Daoy (cell line): ENCODE measurements at regions not wholly inside any gene's neighbourhood (a gene's known extent, or its start where the extent isn't known, plus 50 kb on each side); places are given as distances from the start of the nearest gene placed in this dataset.
"Not testable (repeated sequence)": the region's sequence is repeated elsewhere in the genome, so short reads cannot be mapped to it uniquely, and the experiment has no call there.

Source experiments
- DNase-seq: peaks from one replicate; pipeline ENCODE4 v3.0.0-alpha.2; 2015; ENCODE audit warnings: low read depth

DNA sequence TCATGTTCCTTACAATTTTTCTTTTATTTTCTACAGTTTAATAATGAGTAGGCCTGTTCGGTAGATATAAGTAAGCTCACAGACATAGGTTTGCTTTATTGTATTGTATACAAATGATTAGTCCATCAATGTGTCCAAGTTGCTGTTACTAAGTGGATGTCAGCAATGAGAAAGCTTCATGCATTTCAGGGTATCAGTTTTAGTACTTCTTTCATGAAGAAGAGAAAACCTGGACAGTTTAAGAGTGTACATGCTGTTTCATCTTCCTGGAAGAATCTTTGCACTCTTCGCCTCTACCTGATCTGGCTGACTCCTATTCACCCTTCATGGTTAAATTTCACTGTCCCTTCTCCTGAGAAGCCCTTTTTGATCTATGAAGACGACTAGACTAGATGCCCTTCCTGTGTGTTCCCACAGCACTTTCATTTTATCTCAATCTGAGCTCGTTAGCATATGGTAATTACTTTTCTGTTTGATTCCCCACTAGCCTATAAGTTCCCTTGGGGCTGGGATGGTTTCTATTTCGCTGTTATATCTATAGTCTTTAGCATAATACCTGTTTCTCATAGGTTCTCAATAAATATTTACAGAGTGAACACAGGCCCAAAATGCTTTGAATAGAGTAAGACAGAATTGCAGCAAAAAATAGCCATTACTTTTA is 70.7 kb downstream of the CETN3 start:
- DNase-seq = no peak

DNA sequence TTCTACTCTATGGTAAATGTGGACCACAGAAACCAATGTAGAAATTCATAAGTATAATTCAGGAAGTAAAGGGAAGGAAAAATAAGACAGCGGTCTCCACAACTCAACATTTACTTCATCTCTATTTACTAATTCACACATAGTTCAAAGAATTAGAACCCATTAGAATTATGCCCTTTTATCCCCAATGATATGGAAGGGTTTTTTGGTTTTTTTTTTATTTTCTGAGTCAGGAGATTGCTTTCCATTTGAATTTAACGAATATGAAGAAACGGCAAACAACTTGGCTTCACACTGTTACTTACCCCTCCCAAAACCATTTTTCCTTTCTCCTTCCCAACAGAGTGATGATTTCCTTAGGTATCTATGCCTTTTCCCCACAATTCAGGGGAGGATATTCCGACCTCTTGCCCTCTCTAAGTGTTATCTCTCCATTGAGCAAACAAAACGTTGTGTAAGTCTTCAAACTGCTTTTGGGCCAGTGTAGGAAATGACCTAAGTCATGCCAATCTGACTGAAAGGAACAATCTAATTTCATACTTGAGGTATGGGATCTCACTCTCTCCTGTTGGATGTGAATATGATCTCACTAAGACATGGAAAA is 72.0 kb downstream of the CETN3 start:
- no peak for DNase-seq

DNA sequence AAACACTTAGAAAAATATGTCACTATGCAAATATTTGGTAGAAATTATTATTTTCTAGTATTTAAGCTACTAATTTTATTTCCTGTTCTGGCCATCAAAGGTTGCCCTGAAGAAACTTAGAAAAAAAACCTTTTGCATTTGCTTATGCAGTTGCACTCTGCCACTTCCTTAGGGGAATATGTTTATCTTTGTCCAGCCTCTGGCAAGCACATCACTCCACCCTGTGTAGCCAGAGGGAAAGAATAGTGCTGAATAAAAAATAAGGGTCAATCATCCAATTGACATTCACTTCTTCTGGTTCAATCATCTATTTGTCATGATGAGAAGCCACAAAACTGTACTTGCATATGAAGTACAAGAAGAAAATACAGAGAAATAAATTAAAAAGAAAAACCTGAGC is 72.8 kb downstream of the CETN3 start:
- no peak for DNase-seq

DNA sequence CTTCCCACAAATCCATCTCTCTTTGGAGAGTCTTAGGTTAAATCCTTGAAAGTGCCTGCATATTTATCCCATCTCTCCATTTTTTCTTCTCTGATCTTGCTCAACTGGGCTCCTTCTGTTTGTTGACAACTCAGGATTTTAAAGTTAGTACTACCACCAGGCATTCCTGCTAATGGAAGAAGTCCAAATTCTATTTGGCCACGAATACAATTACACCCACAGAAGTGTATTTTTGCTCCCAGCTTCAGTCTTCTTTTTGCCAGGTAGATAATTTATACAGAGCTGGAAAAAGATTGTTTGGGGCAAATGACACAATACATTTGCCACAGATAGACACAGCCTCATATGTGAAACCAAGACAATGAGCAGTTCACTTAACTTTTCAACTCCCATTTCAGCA is 74.8 kb downstream of the CETN3 start:
- no peak for DNase-seq

DNA sequence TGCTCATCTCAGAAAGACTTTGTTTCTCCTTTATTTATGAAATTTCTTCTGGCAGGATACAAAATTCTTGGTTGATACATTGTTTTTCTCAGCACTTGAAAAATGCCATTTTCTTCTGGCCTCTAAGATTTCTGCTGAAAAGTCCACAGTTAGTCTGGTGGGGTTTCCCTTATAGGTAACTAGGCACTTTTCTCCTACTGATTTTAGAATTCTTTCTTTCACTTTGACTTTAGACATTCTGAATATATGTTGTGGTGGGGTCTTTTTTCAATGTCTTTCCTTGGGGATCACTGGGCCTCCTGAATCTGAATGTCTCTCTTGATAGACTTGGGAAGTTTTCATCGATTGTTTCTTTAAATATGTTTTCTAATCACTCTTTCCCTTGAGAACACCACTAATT is 79.6 kb downstream of the CETN3 start:
- DNase-seq = no peak

DNA sequence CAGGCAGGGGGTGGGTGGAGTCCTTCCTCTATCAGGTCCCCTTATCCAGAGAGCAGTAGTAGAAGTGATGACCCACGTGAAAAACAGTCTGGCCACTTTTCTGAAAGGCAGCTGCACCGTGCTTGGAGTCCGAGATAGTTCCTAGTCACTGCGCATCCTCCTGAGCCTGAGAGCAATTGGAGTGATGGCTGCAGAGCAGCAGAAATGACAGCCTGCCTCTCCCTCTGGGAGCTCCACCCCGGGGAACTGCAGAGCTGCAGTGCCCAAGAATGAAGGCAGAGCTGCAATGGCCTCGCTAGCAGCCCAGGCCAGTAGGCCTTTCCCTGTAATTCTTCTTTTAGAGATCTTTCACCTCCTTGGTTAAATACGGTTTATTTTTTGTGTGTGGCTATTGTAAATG is 82.6 kb downstream of the CETN3 start:
- no peak for DNase-seq

DNA sequence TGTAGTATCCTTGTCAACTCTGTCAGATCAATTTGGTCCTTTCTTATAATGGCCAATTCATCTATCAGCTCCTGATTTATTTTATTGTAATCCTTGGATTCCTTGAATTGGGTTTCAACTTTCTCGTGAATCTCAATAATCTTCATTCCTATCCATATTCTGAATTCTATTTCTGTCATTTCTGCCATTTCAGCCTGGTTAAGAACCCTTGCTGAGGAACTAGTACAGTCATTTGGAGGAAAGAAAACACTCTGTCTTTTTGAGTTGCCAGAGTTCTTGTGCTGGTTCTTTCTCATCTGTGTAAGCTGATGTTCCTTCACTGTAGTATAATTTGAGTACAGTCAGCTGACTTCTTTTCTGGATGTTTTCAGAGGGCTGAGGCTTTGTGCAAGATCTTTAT is 84.5 kb downstream of the CETN3 start:
- no peak for DNase-seq

DNA sequence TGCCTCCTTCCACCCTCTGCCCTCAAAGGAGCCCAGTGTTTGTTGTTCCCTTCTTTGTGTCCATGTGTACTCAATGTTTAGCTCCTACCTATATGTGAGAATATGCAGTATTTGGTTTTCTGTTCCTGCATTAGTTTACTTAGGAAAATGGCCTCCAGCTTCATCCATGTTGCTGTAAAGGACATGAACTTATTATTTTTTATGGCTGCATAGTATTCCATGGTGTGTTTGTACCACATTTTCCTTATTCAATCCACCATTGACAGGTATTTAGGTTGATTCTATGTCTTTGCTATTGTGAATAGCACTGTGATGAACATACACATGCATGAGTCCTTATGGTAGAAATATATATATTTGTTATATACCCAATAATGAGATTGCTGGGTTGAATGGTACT is 89.2 kb downstream of the CETN3 start:
- DNase-seq = not testable (repeated sequence)

DNA sequence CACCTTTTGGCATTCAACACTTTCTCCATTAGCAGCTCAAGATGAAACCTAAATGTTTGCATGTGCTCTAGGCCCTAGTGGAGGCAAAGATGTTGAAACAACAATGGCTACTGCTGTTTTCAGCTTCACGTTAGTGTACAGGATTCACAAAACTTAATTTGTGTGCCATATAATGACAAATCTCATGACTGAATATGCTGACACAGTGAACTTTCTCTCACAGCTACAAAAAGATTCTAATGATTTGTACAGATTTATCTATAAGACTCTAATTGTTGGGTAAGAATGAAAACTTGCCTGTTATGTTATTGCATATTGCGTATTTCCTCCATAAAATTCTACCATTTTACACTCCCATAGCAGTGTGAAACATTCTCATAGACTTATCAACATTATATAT is 97.5 kb downstream of the CETN3 start:
- no peak for DNase-seq

DNA sequence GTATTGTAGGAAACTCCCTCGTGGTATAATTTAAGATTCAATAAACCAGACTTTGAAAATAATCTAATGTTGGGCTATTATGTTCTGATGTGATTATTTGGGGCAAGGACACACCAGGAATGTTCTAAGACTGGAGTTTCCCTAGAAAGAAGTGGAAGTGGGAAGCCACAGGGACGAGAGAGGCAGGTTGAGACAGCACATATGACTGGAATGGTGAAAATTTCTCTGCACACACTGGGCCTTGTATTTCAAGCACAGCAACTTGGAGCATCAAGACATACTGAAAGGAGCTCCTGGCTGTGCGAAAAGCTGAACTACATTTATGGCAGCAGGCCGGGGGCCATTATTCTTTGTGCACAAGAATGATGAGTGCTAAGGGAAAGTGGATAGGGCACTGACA is 98.2 kb downstream of the CETN3 start:
- DNase-seq = no peak

DNA sequence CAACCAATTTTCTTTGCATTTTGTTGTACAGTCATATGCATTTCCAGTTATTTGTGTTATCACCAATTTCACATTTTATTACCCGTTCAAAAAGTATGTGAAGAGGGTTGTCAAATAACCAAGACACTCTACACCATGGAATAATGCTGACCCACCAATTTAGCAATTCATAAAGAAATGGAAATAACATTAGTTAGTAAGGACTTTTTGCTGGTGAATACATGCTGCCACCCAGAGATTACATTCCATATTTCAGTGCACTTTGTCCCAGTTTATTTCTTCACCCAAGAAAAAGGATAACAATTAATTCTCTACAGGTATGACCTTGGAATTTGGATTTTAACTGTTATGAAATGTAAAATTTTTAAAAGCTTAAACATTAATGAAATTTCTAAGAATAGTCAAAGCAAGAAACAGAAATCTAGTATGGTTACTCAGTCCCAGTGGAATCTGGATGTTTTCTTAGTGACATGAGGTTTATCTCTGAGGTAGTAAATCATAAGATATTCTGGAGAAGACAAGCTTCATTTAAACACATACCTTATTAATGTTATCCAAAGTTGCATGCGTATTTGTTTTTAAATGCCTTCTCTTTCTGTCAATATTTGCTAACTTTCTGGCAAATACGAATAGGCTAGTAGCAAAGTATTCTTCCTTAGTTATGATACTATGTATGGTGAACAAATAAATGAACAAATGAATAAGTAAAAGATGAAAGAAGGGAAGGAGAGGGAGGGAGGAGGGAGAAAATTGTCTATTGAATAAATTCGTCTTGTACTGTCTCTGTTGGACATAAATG is 100.6 kb downstream of the CETN3 start:
- no peak for DNase-seq

DNA sequence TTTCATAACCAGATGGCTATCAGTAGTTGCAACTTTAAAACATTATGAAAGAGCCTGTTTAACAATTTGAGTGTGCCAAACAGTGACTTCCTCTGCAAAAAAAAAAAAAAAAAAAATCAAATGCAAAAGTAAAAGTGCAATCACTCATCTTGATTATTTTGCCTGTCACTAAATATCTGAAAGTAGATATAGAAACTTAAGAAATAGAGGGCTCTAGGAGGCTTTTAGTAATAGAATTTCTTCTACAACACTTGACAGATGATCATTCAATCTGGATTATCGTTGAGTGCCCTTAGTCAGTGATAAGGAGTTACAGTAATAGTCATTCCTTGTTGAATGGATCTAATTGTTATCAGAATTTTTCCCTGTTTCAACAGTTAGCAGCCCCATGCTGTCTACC is 101.8 kb downstream of the CETN3 start:
- DNase-seq = no peak

DNA sequence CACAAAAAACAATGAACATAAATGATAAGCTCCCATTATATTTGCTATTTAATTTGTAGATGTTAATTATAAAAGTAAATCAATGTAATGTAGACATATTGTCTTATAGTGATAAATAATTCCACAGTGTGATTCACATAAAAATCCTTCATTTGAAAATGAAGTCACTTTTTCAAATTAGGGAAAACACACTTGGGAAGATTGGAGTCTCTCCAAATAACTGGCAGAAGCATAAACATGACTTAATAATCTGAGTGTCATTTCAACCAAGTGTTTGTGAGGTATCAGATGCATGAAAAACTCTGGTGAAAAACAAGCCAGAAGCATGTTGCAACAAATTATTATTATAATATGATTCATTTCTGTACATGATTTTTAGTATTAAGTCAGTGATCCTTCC is 102.2 kb downstream of the CETN3 start:
- DNase-seq = no peak

DNA sequence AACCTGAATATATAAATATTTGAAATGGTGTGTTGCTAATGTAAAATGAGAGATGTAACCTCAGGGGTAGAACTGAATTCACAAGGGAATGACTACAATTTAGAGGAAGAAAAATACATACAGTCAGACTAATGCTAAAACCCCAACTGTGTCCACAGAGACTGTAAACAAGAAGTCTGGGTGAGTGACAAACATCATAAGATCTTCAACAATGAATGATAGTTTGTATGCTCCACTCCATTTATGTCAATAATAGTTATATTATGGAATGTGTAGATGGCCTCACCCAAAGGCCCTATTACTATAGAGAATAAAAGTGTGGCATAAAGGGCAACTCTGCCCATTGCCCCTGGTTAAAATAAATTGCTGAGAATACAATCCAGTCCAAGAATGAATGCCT is 102.9 kb downstream of the CETN3 start:
- no peak for DNase-seq

DNA sequence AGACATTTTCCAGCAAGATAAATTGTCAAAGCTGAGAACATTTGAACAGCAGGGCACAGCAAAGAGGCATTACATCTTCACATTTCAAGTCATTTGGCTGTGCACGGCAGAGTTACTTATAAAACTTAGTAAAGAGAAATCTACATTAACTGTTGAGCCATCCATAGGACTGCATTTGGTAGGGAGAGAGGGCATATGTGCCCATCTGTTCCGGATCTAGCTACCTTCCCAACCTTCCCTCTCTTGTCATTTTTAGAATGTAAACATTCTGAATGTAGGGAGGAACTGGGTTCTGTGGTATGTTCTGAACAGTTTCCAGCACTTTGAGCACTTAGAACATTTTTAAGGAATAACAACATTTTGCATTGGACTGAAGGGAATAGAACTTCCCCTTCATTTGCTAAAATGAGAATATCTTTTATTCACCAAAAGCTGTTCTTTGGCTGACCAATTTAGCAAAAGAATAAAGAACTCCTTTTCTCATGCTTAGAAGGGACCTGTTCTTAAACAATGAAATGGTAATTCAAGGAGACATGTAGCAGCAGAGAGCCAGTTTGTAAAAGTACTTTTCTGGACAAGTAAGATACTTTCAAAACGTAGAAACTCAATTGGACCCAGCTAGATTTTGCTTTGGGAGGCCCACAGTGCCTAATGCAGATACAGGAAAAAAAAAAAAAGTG is 104.4 kb downstream of the CETN3 start:
- no peak for DNase-seq

DNA sequence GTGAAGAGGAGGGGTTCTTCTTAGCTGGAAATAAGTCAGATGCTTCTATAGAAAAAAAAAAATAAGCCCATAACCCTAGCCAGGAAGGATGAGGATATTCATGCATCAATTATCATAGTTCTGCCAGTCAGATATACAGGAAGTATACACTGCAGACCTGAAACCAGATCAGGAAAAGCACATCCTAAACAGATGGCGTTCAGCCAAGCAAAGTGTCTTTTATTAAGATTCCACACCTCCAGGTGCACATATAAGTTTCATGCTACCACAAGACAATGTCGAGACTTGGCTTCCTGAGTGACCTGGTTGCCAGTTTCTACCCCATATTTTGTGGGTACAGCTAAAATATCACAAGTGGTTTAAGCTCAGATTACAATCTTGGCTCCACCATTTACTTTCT is 108.3 kb downstream of the CETN3 start:
- no peak for DNase-seq

DNA sequence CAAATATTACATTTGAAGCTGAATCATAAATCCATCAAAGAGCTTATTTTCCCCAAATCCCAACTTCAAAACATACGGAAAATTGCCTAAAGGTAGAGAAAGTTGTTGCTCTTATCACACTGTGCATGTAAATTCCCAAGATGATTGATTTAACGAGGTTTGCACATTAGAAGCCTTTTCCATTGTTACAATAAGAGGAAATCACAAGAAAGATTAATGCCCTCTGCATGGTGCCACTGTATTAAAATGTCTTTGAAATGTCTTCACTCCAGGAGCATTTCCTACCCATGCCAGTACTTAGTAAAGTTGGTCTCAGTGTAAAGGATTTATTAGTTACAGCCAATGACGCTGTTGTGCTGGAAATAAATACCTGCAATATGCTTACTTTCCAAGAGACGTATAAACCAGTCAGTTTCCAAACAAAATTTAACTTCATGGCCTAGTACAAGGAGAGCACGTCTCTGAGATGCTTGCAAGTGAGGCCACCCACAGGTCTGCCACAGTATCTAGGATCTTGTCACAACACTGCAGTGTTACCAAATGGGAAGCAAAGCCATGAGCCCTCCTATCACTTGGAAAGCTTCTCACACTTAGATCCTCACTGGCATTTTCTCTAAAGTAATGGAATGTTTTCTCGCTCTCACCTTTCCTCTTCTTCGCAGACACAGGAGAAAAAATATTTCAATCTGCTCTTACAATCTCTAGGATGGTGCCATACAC is 112.4 kb downstream of the CETN3 start:
- DNase-seq = no peak

DNA sequence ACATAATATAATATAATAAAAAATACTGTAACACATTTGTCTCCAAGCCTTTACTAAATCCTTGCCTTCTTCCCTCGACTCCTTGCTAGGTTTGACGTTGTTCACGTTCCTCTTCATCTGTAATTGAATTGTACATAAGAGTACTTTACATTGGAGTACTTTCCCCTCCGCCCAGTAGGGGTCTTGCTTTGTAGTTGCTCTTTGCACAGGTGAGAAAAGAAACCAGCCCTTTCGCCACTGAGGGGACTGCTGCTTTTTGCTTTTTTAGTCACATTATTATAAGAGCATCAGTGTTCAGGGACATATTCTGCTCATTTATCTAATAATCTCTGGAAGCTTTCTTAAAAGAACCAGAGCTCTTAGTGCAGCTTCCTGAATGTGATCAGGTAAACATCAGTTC is 115.0 kb downstream of the CETN3 start:
- no peak for DNase-seq

DNA sequence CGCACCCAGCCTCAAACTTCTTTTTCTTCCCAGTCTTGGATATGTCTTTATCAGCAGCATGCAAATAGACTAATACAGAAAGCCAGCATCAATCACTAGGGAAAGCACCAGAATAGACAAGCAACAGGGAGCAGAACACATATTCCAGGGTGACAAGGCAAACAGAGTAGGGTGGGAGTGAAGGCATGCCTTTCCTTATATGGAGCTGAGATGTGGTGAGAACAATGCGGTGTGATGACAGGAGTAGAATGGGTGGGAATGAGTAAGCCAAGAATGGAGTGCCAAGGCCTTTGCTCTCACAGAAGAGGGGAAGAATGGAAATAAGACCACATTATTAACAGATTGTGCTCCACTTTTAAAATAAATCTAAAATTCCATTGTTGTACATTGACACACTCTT is 115.6 kb downstream of the CETN3 start:
- peak; percentile 75 for DNase-seq

DNA sequence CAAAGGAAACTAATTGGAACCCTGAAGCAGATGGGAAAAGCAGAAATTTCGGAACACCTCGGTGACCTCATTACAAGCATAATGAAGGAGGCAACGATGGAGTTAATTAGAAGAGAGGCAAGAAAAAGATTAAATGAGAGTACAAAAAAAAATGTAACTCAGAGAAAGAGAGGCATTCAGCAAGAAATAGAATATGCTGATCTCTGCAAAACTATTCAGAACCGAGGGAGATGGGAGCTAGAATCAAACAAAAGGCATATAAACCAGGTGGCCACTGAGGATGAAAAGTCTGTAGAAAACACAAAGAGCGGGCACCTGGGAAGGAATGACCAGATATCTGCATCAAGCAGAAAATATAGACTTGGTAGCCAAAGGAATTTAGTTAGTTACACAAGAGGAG is 118.9 kb downstream of the CETN3 start:
- no peak for DNase-seq

DNA sequence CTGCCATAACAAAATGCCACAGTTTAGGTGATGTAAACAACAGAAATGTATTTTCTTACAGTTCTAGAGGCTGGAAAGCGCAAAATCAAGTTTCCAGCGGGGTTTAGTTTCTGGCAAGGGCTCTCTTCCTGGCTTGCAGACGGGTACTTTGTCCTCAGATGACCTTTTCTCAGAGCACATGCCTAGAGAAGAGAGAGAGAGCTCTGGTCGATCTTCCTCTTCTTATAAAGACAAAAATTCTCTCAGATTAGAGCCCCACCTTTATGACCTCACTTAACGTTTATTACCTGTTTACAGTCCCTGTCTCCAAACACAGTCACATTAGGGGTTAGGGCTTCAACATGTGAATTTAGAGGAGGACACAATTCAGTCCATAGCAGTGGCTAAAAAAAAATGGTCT is 119.7 kb downstream of the CETN3 start:
- no peak for DNase-seq

DNA sequence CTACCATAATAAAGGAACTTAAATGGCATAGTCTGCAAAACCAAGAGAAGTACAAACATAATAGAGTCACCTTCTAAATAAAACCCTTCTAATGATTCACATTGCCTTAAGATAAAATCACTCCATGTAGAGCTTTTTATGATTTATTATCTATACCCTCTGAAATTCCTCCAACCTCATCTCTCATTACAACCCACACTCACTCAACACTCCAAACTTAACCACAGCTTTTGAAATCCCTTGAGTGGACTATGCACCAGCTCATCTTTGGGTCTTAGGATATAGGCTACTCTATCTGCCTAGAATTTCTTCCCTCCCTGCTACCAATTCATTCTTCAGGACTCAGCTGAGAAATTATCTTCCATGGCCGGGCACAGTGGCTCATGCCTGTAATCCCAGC is 122.5 kb downstream of the CETN3 start:
- DNase-seq = no peak
